SK-N-SH treated with all-trans-retinoic acid at 6 μM for 48 hours (cell line): ENCODE measurements at regions not wholly inside any gene's neighbourhood (a gene's known extent, or its start where the extent isn't known, plus 50 kb on each side); places are given as distances from the start of the nearest gene placed in this dataset.

Source experiments
- ATAC-seq: fragments of 200-7000 bp; cut with Tn5 transposase; 3 replicates; pipeline ENCODE4 v1.9.1; 2020; ENCODE audit warnings: mild to moderate bottlenecking, moderate library complexity
- ARNTL ChIP-seq: fragments of 450-650 bp; formaldehyde crosslinking; IDR thresholded peaks from 2 replicates; pipeline ENCODE4 v1.5.0; 2020; ENCODE audit warnings: low read depth, mild to moderate bottlenecking, moderate library complexity, borderline replicate concordance
- BACH2 ChIP-seq: fragments of 250-450 bp; sonication (Bioruptor Pico); IDR thresholded peaks from 2 replicates; pipeline ENCODE4 v1.9.0; 2021; ENCODE audit warnings: mild to moderate bottlenecking, borderline replicate concordance
- CSDC2 ChIP-seq: fragments of 250-450 bp; sonication (Bioruptor Pico); IDR thresholded peaks from 2 replicates; pipeline ENCODE4 v1.5.0; 2020; ENCODE audit warnings: mild to moderate bottlenecking, moderate library complexity
- ESRRG ChIP-seq: fragments of 250-450 bp; sonication (Bioruptor Pico); IDR thresholded peaks from 2 replicates; pipeline ENCODE4 v1.6.1; 2021; ENCODE audit warnings: mild to moderate bottlenecking
- GLIS3 ChIP-seq: fragments of 250-450 bp; sonication (Bioruptor Pico); IDR thresholded peaks from 2 replicates; pipeline ENCODE4 v1.5.0; 2020; ENCODE audit warnings: mild to moderate bottlenecking, moderate library complexity
- ISL1 ChIP-seq: fragments of 250-450 bp; sonication (Bioruptor Pico); IDR thresholded peaks from 2 replicates; pipeline ENCODE4 v2.1.2; 2022; ENCODE audit warnings: mild to moderate bottlenecking, moderate library complexity
- OSR1 ChIP-seq: fragments of 250-450 bp; sonication (Bioruptor Pico); IDR thresholded peaks from 2 replicates; pipeline ENCODE4 v1.8.0; 2022; ENCODE audit warnings: moderate library complexity, mild to moderate bottlenecking, inconsistent platforms
- PPARA ChIP-seq: fragments of 250-450 bp; sonication (Bioruptor Pico); IDR thresholded peaks from 2 replicates; pipeline ENCODE4 v1.5.0; 2020; ENCODE audit warnings: mild to moderate bottlenecking, borderline replicate concordance
- RARB ChIP-seq: fragments of 250-450 bp; sonication (Bioruptor Pico); IDR thresholded peaks from 2 replicates; pipeline ENCODE4 v1.8.0; 2021; ENCODE audit warnings: mild to moderate bottlenecking, moderate library complexity
- SNAI2 ChIP-seq: fragments of 250-450 bp; sonication (Bioruptor Pico); IDR thresholded peaks from 2 replicates; pipeline ENCODE4 v1.5.0; 2020; ENCODE audit warnings: mild to moderate bottlenecking, moderate library complexity
- TCF4 ChIP-seq: fragments of 250-450 bp; sonication (Bioruptor Pico); IDR thresholded peaks from 2 replicates; pipeline ENCODE4 v1.8.0; 2021; ENCODE audit warnings: mild to moderate bottlenecking, moderate library complexity, borderline replicate concordance
- TOX ChIP-seq: fragments of 250-450 bp; sonication (Bioruptor Pico); IDR thresholded peaks from 2 replicates; pipeline ENCODE4 v1.8.0; 2021; ENCODE audit warnings: mild to moderate bottlenecking, moderate library complexity, borderline replicate concordance
- ZC3H10 ChIP-seq: fragments of 250-450 bp; sonication (Bioruptor Pico); IDR thresholded peaks from 2 replicates; pipeline ENCODE4 v1.5.1; 2021; ENCODE audit warnings: mild to moderate bottlenecking, moderate library complexity
- ZFP3 ChIP-seq: fragments of 250-450 bp; sonication (Bioruptor Pico); IDR thresholded peaks from 2 replicates; pipeline ENCODE4 v1.5.0; 2020; ENCODE audit warnings: mild to moderate bottlenecking, moderate library complexity
- ZFP30 ChIP-seq: fragments of 450-650 bp; formaldehyde crosslinking; IDR thresholded peaks from 2 replicates; pipeline ENCODE4 v1.5.0; 2022; ENCODE audit warnings: mild to moderate bottlenecking, moderate library complexity
- ZNF565 ChIP-seq: fragments of 450-650 bp; formaldehyde crosslinking; conservative IDR thresholded peaks from 2 replicates; pipeline ENCODE4 v1.5.0; 2020; ENCODE audit warnings: low read depth, mild to moderate bottlenecking, moderate library complexity
- ZNF70 ChIP-seq: fragments of 450-650 bp; formaldehyde crosslinking; IDR thresholded peaks from 2 replicates; pipeline ENCODE4 v1.5.0; 2020; ENCODE audit warnings: mild to moderate bottlenecking, moderate library complexity
- ZNF8 ChIP-seq: fragments of 450-650 bp; formaldehyde crosslinking; IDR thresholded peaks from 2 replicates; pipeline ENCODE4 v1.5.0; 2020; ENCODE audit warnings: mild to moderate bottlenecking, moderate library complexity
- TF ChIP-seq, protein P1 (sequence below): fragments of 250-450 bp; sonication (Bioruptor Pico); IDR thresholded peaks from 2 replicates; pipeline ENCODE4 v1.8.0; 2021; ENCODE audit warnings: low read depth, mild to moderate bottlenecking, moderate library complexity, borderline replicate concordance
- TF ChIP-seq, protein P2 (sequence below): fragments of 250-450 bp; sonication (Bioruptor Pico); IDR thresholded peaks from 2 replicates; pipeline ENCODE4 v1.5.0; 2020; ENCODE audit warnings: mild to moderate bottlenecking, moderate library complexity
- TF ChIP-seq, protein P3 (sequence below): fragments of 250-450 bp; sonication (Bioruptor Pico); IDR thresholded peaks from 2 replicates; pipeline ENCODE4 v1.5.1; 2020; ENCODE audit warnings: low read depth, mild to moderate bottlenecking, moderate library complexity
- TF ChIP-seq, protein P4 (sequence below): fragments of 250-450 bp; sonication (Bioruptor Pico); IDR thresholded peaks from 2 replicates; pipeline ENCODE4 v1.5.1; 2021; ENCODE audit warnings: mild to moderate bottlenecking, moderate library complexity

DNA sequence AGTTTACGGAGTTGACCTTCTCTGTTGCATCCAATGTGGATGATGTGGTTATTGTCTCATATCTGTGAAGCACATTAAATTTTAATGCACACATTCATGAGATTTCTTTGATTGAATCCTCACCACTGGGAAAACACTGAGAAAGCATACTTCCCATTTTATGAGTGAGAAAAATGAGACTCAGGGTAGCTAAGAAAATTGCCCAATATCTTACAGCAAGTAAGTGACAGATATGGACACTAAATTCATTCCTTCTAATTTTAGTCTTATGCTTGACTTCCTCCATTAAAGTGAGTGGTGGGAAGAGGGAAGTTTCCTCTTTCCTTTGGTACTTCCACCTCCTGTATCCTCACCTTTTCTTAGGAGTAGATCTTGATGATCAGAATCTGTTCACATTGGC, 504.8 kb upstream of the BOD1L1 start:
- ATAC-seq: no peak

DNA sequence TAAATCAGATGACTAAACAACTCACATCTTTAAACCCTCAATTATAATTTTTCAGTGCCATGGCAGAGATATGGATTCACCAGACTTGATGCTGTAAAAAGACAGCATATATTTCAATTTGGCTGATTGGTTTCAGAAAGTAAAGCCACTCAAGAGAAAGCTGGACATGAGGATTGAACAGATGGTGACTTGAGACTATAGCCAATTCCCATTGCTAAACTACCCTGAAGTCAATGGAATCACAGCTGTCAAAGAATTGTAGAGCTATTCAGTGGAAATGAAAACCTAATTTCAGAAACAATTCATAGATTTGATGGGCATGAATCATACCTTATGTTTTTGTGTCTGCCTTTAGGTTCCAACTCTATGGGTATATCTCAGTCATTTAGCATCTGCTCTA, 510.6 kb upstream of the BOD1L1 start:
- ATAC-seq: no peak
- TF ChIP-seq RARB (CRISPR knock-in tag) (no peak), BACH2 (no peak), ZFP30 (CRISPR knock-in tag) (no peak), OSR1 (CRISPR knock-in tag) (no peak), ZFP3 (CRISPR knock-in tag) (no peak), PPARA (CRISPR knock-in tag) (no peak), GLIS3 (CRISPR knock-in tag) (no peak), TOX (no peak), ARNTL (CRISPR knock-in tag) (no peak), SNAI2 (CRISPR knock-in tag) (no peak), TCF4 (CRISPR knock-in tag) (no peak), ISL1 (CRISPR knock-in tag) (no peak), ZC3H10 (CRISPR knock-in tag) (no peak)
- TF ChIP-seq, protein P1, sequence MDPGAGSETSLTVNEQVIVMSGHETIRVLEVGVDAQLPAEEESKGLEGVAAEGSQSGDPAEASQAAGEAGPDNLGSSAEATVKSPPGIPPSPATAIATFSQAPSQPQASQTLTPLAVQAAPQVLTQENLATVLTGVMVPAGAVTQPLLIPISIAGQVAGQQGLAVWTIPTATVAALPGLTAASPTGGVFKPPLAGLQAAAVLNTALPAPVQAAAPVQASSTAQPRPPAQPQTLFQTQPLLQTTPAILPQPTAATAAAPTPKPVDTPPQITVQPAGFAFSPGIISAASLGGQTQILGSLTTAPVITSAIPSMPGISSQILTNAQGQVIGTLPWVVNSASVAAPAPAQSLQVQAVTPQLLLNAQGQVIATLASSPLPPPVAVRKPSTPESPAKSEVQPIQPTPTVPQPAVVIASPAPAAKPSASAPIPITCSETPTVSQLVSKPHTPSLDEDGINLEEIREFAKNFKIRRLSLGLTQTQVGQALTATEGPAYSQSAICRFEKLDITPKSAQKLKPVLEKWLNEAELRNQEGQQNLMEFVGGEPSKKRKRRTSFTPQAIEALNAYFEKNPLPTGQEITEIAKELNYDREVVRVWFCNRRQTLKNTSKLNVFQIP (CRISPR knock-in tag): no peak
- TF ChIP-seq, protein P2, sequence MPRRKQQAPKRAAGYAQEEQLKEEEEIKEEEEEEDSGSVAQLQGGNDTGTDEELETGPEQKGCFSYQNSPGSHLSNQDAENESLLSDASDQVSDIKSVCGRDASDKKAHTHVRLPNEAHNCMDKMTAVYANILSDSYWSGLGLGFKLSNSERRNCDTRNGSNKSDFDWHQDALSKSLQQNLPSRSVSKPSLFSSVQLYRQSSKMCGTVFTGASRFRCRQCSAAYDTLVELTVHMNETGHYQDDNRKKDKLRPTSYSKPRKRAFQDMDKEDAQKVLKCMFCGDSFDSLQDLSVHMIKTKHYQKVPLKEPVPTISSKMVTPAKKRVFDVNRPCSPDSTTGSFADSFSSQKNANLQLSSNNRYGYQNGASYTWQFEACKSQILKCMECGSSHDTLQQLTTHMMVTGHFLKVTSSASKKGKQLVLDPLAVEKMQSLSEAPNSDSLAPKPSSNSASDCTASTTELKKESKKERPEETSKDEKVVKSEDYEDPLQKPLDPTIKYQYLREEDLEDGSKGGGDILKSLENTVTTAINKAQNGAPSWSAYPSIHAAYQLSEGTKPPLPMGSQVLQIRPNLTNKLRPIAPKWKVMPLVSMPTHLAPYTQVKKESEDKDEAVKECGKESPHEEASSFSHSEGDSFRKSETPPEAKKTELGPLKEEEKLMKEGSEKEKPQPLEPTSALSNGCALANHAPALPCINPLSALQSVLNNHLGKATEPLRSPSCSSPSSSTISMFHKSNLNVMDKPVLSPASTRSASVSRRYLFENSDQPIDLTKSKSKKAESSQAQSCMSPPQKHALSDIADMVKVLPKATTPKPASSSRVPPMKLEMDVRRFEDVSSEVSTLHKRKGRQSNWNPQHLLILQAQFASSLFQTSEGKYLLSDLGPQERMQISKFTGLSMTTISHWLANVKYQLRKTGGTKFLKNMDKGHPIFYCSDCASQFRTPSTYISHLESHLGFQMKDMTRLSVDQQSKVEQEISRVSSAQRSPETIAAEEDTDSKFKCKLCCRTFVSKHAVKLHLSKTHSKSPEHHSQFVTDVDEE: no peak

More for the DNA sequence above, 504.8 kb upstream of the BOD1L1 start:
- TF ChIP-seq, protein P3, sequence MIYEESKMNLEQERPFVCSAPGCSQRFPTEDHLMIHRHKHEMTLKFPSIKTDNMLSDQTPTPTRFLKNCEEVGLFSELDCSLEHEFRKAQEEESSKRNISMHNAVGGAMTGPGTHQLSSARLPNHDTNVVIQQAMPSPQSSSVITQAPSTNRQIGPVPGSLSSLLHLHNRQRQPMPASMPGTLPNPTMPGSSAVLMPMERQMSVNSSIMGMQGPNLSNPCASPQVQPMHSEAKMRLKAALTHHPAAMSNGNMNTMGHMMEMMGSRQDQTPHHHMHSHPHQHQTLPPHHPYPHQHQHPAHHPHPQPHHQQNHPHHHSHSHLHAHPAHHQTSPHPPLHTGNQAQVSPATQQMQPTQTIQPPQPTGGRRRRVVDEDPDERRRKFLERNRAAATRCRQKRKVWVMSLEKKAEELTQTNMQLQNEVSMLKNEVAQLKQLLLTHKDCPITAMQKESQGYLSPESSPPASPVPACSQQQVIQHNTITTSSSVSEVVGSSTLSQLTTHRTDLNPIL (CRISPR knock-in tag): no peak
- no peak for TF ChIP-seq GLIS3 (CRISPR knock-in tag)
- no peak for TF ChIP-seq RARB (CRISPR knock-in tag)
- no peak for TF ChIP-seq ZFP30 (CRISPR knock-in tag)
- no peak for TF ChIP-seq BACH2

DNA sequence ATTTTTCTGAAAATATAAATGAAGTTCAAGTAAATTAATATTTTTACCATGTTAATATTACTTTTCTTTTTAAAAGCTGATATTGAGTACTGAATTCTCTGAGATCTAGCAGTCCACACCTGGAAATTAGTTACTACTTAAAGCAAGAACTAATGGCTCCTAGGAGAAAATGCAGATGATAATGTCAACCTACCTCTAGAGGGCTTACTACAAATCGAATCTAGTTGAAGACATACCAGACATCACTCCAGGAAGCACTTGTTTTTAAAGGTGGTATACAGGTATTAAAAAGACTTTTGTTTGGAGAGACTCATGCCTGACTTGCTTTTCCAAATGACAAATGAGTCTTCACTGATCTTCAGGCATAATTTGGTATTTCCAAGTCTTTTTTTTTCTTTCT, 516.4 kb upstream of the BOD1L1 start:
- no peak for ATAC-seq
- TF ChIP-seq PPARA (CRISPR knock-in tag) (no peak), CSDC2 (CRISPR knock-in tag) (no peak), ZNF70 (CRISPR knock-in tag) (no peak), RARB (CRISPR knock-in tag) (no peak), ESRRG (CRISPR knock-in tag) (no peak), TOX (no peak), OSR1 (CRISPR knock-in tag) (no peak), ZNF8 (CRISPR knock-in tag) (no peak), TCF4 (CRISPR knock-in tag) (no peak), ZFP3 (CRISPR knock-in tag) (no peak), ISL1 (CRISPR knock-in tag) (no peak), ZC3H10 (CRISPR knock-in tag) (no peak), ARNTL (CRISPR knock-in tag) (no peak), ZNF565 (no peak)
- TF ChIP-seq, protein P1 (CRISPR knock-in tag): no peak
- TF ChIP-seq, protein P4, sequence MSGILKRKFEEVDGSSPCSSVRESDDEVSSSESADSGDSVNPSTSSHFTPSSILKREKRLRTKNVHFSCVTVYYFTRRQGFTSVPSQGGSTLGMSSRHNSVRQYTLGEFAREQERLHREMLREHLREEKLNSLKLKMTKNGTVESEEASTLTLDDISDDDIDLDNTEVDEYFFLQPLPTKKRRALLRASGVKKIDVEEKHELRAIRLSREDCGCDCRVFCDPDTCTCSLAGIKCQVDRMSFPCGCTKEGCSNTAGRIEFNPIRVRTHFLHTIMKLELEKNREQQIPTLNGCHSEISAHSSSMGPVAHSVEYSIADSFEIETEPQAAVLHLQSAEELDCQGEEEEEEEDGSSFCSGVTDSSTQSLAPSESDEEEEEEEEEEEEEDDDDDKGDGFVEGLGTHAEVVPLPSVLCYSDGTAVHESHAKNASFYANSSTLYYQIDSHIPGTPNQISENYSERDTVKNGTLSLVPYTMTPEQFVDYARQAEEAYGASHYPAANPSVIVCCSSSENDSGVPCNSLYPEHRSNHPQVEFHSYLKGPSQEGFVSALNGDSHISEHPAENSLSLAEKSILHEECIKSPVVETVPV: no peak
- TF ChIP-seq, protein P2: no peak
- TF ChIP-seq, protein P3 (CRISPR knock-in tag): no peak
- TF ChIP-seq, all 23 proteins: peak for 0
